T47D (cell line): ENCODE measurements at regions not wholly inside any gene's neighbourhood (a gene's known extent, or its start where the extent isn't known, plus 50 kb on each side); places are given as distances from the start of the nearest gene placed in this dataset.

Experiments used
- DNase-seq, 2 experiments: peaks; one replicate each; pipeline versions ENCODE4 v3.0.0 to v3.0.0-alpha.2; 2011 to 2012; ENCODE audit warnings: low read depth in 1 of 2, low spot score in 1 of 2
- JUND ChIP-seq: IDR thresholded peaks from 2 replicates; pipeline ENCODE4 v1.6.1; 2012; ENCODE audit warnings: low read depth
- in situ Hi-C: cut with HindIII; loops from 2 replicates; pipeline ENCODE4 v1.10.0; 2016; ENCODE audit warnings: low sequenced_read_pairs, low pct_unique_long_range_greater_than_20kb

- DNase-seq: no peak
- TF ChIP-seq JUND: no peak
- in situ Hi-C loops: no loop called here
These were observed 1131.0 kb downstream of the AACS start for GRCh38 chr12:126196263-126196662.

GRCh38 chr12:126198516-126198915, 1133.3 kb downstream of the AACS start:
- no peak for DNase-seq
- TF ChIP-seq JUND: no peak
- in situ Hi-C loops: no loop called here

- DNase-seq: no peak
- in situ Hi-C loops: no loop called here
- TF ChIP-seq JUND: no peak
These were observed 1133.9 kb downstream of the AACS start for GRCh38 chr12:126198966-126199692.

GRCh38 chr12:126201981-126202537, 1136.8 kb downstream of the AACS start:
- no peak for TF ChIP-seq JUND
- in situ Hi-C loops: no loop called here
- DNase-seq: no peak

- TF ChIP-seq JUND: no peak
- DNase-seq: no peak
- in situ Hi-C loops: no loop called here
These were observed 1139.1 kb downstream of the AACS start for GRCh38 chr12:126204326-126204725.

GRCh38 chr12:126210026-126210425, 1144.8 kb downstream of the AACS start:
- in situ Hi-C loops: no loop called here
- no peak for TF ChIP-seq JUND
- DNase-seq: no peak

GRCh38 chr12:126210448-126210847, 1145.2 kb downstream of the AACS start:
- DNase-seq: no peak
- no peak for TF ChIP-seq JUND
- in situ Hi-C loops: no loop called here

GRCh38 chr12:126212824-126213223, 1147.6 kb downstream of the AACS start:
- no peak for TF ChIP-seq JUND
- DNase-seq: no peak
- in situ Hi-C loops: no loop called here

- no peak for DNase-seq
- TF ChIP-seq JUND: no peak
- in situ Hi-C loops: no loop called here
These were observed 1153.5 kb downstream of the AACS start for GRCh38 chr12:126218697-126219096.

GRCh38 chr12:126219139-126219538, 1153.9 kb downstream of the AACS start:
- no peak for TF ChIP-seq JUND
- in situ Hi-C loops: no loop called here
- DNase-seq: no peak

- no peak for DNase-seq
- TF ChIP-seq JUND: no peak
- in situ Hi-C loops: no loop called here
These were observed 1154.5 kb downstream of the AACS start for GRCh38 chr12:126219654-126220279.

GRCh38 chr12:126224032-126224431, 1158.8 kb downstream of the AACS start:
- DNase-seq: no peak
- TF ChIP-seq JUND: no peak
- in situ Hi-C loops: no loop called here

- TF ChIP-seq JUND: no peak
- in situ Hi-C loops: no loop called here
- DNase-seq: no peak
These were observed 1163.7 kb downstream of the AACS start for GRCh38 chr12:126228936-126229335.
